AG09309 (cell line): ENCODE measurements at regions not wholly inside any gene's neighbourhood (a gene's known extent, or its start where the extent isn't known, plus 50 kb on each side); places are given as distances from the start of the nearest gene placed in this dataset.
A peak's percentile ranks its signal among the peaks of the same experiment; 100 is the strongest.
"Not testable (repeated sequence)": the region's sequence is repeated elsewhere in the genome, so short reads cannot be mapped to it uniquely, and the experiment has no call there.

Experiments
- DNase-seq: peaks from one replicate; pipeline ENCODE4 v3.0.0-alpha.2; 2010; ENCODE audit warnings: low read depth
- H3K4me3 ChIP-seq: 2 replicates; pipeline ENCODE4 v1.5.1; 2011; ENCODE audit warnings: mild to moderate bottlenecking, low read depth, low read length, moderate library complexity; ENCODE audit not compliant: control insufficient read depth
- TF ChIP-seq, protein P1 (sequence below): IDR thresholded peaks from 2 replicates; pipeline ENCODE4 v1.5.1; 2011; ENCODE audit warnings: mild to moderate bottlenecking, low read depth, low read length, inconsistent platforms; ENCODE audit not compliant: insufficient read depth, control insufficient read depth; ENCODE audit errors: missing control alignments

DNA sequence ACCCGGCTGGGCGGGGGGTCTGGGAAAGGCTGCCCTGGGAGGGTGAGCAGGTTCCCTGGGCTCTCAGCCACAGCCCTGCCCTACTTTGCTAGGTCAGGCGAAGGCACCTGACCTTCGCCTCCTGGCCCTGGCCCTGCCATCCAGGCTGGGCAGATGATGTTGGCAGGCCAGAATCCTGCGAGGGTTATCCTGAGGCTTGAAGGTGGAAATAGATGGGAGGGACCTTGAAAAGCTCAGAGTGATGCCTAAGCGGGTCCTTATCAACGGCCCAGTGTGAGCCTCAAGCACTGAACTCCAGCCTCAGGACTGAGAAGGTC lies 191.3 kb downstream of the LAT start:
- DNase-seq: not testable (repeated sequence)

DNA sequence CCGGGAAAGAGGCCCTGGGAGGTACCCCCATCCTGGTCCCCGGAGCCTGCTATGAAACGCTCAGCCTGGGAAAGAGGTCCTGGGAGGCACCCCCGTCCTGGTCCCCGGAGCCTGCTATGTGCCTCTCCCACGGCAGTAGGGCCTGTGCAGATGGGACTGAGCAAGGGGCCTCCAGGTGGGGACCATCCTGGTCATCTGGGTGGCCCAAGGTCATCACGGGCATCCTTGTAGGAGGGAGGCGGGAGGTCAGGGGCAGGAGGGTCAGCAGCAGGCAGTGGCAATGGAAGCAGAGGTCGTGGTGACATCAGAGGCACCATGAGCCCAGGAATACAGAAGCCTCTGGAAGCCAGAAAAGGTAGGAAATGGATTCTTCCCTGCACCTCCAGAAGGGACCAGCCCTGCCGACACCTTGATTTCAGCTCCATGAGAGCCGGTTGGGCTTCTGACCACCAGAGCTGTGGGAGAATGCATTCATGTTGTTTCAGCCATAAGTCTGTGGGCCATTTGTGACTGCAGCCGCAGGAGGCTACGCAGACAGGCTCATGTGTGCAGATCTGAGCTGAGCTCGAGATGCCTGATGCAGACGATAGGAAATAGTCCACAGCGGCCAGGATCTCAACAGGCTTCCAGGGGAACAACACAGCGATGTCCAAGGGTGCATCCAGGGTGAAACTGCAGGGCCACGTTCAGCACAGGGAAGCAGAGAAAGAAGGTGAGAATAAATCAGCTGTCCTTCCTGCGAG lies 190.7 kb downstream of the LAT start:
- not testable (repeated sequence) for DNase-seq, H3K4me3 ChIP-seq

More for the DNA sequence above, 191.3 kb downstream of the LAT start:
- H3K4me3 ChIP-seq: not testable (repeated sequence)

DNA sequence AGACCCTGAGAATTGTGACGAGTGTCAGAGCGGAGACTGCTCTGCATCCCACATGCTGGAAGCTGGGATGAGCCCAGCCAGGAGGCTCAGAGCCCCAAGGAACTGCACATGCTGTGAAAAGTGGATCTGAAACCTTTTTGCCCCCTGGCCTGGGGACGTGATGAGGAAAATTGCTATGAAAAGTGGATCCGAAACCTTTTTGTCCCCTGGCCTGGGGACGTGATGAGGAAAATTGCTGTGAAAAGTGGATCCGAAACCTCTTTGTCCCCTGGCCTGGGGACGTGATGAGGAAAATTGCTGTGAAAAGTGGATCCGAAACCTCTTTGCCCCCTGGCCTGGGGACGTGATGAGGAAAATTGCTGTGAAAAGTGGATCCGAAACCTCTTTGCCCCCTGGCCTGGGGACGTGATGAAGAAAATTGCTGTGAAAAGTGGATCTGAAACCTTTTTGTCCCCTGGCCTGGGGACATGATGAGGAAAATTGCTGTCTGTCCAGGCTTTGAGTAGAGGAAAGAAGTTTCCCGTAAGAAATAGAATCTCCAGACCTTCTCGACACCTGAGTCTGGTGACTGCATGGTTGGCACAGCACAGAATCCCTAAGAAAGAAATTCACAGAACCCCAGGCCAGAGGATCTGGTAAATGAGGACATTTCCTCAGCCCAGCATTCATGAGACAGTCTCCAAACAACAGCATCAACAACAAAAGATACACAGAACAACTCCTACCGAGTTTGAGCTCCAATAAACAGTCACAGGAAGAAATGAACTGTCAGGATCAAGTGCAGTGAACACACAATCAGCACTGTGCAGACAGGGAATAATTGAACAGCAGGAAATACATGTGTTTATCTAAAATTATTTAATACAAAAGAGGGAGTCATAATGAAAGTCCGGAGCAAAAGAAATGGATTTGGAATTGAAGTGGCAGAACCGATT lies 188.8 kb downstream of the LAT start:
- not testable (repeated sequence) for H3K4me3 ChIP-seq, DNase-seq

- DNase-seq, H3K4me3 ChIP-seq: not testable (repeated sequence)
Measured at GRCh38 chr16:29172098-29172724, 187.4 kb downstream of the LAT start.

DNA sequence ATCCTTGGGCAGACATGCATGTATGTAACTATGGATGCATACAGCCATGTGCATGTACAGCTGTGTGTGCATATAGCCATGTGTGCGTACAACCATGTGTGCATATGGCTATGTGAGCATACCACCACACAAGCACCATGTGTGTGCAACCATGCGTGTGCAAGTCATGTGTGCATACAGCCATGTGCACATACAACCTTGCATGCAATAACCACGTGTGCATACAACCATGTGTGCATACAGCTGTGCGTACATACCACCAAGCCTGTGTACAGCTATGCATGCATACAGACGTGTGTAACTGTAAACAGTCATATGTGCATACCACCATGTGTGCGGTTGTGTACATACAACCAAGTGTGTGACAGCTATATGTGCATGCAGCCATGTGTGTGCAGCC lies 186.4 kb downstream of the LAT start:
- H3K4me3 ChIP-seq: not testable (repeated sequence)

GRCh38 chr16:29170393-29171119 lies 185.7 kb downstream of the LAT start:
- not testable (repeated sequence) for DNase-seq, H3K4me3 ChIP-seq

More for the DNA sequence above, 186.4 kb downstream of the LAT start:
- not testable (repeated sequence) for DNase-seq

- not testable (repeated sequence) for H3K4me3 ChIP-seq, DNase-seq
Measured at GRCh38 chr16:29169295-29169994, 184.6 kb downstream of the LAT start.

DNA sequence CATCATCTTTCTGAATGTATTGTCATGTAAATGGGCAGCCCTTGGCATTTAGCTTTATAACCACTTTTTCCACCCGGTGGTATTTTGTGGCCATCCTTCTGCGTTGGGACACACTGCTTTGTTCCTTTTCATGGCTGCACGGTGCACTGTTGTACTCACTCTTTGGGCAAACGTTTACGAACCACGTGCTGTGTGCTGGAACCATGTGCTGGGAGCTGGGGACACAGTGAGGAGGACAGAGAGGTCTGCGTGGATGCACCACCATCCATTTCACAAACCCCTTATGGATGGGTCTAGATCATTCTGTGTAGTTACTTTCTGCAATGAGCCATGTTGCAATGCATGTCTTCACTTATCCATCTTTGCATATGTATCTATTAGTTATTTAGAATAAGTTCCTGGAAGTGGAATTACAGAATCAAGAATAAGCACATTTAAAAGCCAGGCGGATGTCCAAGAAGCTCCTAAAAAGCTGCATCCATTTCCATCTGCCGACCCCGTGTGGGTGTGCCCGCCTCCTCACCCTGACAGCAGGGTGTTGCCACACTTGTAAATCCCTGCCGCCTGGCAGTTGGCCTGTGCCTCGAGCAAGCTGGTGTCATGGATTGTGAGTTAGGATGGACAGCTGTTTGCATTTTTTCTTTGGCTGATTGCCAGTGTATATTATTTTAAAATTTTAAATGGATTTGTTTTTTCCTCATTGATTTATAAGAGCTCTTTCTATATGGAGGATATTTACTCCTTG lies 183.8 kb downstream of the LAT start:
- not testable (repeated sequence) for DNase-seq, H3K4me3 ChIP-seq

DNA sequence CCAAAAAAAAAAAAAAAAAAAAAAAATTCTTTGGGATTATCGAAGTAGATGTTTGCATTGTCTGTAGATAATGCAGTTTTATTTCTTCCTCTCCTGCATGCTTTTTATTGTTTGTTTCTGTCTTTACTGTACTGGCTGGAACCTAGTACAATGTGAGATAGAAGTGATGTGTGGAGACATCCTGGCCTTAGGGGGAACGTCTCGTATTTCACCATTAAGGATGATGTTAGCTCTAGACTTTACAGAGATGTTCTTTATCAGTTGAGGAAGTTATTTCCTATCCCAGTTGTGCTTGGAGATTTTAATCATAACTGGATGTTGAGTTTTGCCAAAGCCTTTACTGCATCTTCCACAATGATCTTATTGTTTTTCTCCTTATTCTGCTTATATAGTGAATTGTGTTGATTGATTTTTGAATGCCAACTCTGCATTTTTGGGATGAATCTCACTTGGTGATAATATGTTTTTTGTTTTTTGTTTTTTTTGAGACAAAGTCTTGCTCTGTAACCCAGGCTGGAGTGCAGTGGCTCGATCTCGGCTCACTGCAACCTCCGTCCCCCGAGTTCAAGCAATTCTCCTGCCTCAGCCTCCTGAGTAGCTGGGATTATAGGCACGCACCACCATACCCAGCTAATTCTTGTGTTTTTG lies 179.7 kb downstream of the LAT start:
- H3K4me3 ChIP-seq, DNase-seq: not testable (repeated sequence)

GRCh38 chr16:29160171-29160570 lies 175.3 kb downstream of the LAT start:
- not testable (repeated sequence) for DNase-seq, H3K4me3 ChIP-seq

DNA sequence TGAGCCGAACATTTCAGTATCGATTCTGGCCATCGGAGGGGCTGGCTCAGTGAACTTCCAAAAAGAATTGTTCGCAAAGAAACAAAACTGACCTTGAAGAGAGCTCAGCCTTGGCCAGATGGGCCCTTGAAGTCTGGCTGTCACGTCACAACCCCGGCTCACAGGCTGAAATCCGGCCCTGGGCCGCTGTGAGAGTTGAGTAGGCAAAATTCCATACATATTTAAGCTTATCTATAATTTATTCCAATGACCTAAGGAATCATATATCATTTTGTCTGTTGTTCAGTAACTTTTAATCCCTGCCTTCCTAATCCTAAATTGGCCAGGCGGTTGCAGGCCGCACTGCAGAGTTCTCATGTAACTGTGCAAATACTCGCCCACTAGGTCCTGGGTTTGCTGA lies 174.8 kb downstream of the LAT start:
- not testable (repeated sequence) for H3K4me3 ChIP-seq, DNase-seq

DNA sequence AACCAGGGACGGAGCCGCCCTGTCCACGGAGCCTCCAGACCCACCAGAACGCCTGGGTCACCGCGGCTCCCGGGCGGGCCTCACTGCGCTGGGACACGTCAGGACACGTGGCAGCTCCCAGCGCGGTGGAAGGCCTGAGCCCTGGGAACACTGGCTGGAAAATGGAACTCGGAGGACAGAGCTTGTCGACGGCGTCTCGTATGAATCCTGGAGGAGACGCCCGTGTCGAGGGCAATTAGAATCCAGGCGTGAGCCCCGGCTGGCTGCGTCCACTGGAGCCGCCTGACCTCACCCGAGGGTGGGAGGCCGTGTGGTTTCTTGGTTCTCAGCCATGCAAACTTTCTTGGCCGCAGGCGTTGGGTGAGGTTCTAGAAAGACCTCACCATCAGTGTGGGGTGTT lies 173.9 kb downstream of the LAT start:
- TF ChIP-seq, protein P1, sequence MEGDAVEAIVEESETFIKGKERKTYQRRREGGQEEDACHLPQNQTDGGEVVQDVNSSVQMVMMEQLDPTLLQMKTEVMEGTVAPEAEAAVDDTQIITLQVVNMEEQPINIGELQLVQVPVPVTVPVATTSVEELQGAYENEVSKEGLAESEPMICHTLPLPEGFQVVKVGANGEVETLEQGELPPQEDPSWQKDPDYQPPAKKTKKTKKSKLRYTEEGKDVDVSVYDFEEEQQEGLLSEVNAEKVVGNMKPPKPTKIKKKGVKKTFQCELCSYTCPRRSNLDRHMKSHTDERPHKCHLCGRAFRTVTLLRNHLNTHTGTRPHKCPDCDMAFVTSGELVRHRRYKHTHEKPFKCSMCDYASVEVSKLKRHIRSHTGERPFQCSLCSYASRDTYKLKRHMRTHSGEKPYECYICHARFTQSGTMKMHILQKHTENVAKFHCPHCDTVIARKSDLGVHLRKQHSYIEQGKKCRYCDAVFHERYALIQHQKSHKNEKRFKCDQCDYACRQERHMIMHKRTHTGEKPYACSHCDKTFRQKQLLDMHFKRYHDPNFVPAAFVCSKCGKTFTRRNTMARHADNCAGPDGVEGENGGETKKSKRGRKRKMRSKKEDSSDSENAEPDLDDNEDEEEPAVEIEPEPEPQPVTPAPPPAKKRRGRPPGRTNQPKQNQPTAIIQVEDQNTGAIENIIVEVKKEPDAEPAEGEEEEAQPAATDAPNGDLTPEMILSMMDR: no peak
- no peak overlapping the region for H3K4me3 ChIP-seq
- no peak for DNase-seq

DNA sequence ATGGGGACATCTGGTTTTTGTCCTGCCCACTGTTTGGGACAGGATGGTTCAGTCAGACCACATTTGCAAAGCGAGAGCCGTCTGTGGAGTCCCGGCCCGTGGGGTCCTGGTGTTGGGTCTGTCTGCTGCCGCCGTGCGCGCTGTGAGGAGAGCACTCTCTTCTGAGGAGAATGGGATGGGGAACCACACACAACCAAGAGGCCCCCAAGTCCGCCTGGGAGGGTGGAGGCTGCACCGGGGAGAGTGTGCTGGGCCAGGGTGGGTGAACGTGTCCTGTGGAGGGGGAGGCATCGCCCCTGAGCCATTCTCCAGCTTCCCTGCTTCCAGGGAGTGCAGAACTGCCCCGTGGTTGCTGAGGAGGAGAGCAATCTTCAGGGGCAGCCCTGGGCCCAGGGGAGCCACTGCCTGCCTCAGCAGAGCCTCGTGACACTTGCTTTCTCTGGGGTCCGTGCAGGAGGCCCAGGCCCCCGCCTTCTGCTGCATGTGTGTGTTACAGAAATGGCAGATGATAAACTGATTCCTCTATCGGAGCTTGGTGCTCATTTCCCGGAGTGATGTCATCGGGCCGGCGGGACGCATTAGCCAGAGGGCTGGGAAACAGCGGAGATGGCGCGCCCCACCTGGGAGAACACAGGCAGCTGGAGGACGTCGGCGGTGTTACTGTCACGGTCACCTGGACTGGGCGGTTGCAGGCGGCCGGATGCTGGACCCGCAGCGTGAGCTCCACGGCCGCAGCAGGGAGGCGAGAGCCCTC lies 173.4 kb downstream of the LAT start:
- not testable (repeated sequence) for DNase-seq, H3K4me3 ChIP-seq

GRCh38 chr16:29157051-29157923 lies 172.4 kb downstream of the LAT start:
- peak; percentile 84 for DNase-seq
- H3K4me3 ChIP-seq: peak overlapping the region; percentile 6
